ENCODE measurements at regions not wholly inside any gene's neighbourhood (a gene's known extent, or its start where the extent isn't known, plus 50 kb on each side); places are given as distances from the start of the nearest gene placed in this dataset.

- no peak for DNase-seq (ENCODE audit: low read depth in 2 of 2)
Measured at GRCh38 chr16:59179446-59180082, 445.4 kb upstream of the GOT2 start.

GRCh38 chr16:59173408-59173831 lies 439.3 kb upstream of the GOT2 start:
- no peak for DNase-seq (ENCODE audit: low read depth in 2 of 2)

GRCh38 chr16:59170099-59170712 lies 436.1 kb upstream of the GOT2 start:
- no peak for DNase-seq (ENCODE audit: low read depth in 2 of 2)

- no peak for DNase-seq (ENCODE audit: low read depth in 2 of 2)
Measured at GRCh38 chr16:59169168-59169567, 435.1 kb upstream of the GOT2 start.

GRCh38 chr16:59168461-59169114 lies 434.5 kb upstream of the GOT2 start:
- no peak for DNase-seq (ENCODE audit: low read depth in 2 of 2)

GRCh38 chr16:59164461-59164860 lies 430.3 kb upstream of the GOT2 start:
- no peak for DNase-seq (ENCODE audit: low read depth in 2 of 2)

- DNase-seq (ENCODE audit: low read depth in 2 of 2) = no peak
Measured at GRCh38 chr16:59163371-59164055, 429.4 kb upstream of the GOT2 start.

GRCh38 chr16:59161679-59162078 lies 427.6 kb upstream of the GOT2 start:
- DNase-seq (ENCODE audit: low read depth in 2 of 2) = no peak

GRCh38 chr16:59154295-59154694 lies 420.2 kb upstream of the GOT2 start:
- DNase-seq (ENCODE audit: low read depth in 2 of 2) = no peak

GRCh38 chr16:59148769-59149155 lies 414.6 kb upstream of the GOT2 start:
- DNase-seq (ENCODE audit: low read depth in 2 of 2) = no peak

- DNase-seq (ENCODE audit: low read depth in 2 of 2) = no peak
Measured at GRCh38 chr16:59148056-59148768, 414.1 kb upstream of the GOT2 start.

GRCh38 chr16:59146140-59146539 lies 412.0 kb upstream of the GOT2 start:
- no peak for DNase-seq (ENCODE audit: low read depth in 2 of 2)

- no peak for DNase-seq (ENCODE audit: low read depth in 2 of 2)
Measured at GRCh38 chr16:59144841-59145240, 410.7 kb upstream of the GOT2 start.

GRCh38 chr16:59144326-59144725 lies 410.2 kb upstream of the GOT2 start:
- no peak for DNase-seq (ENCODE audit: low read depth in 2 of 2)

GRCh38 chr16:59126486-59126885 lies 392.4 kb upstream of the GOT2 start:
- no peak for DNase-seq (ENCODE audit: low read depth in 2 of 2)

GRCh38 chr16:59124056-59124455 lies 389.9 kb upstream of the GOT2 start:
- no peak for DNase-seq (ENCODE audit: low read depth in 2 of 2)

- DNase-seq (ENCODE audit: low read depth in 2 of 2) = no peak
Measured at GRCh38 chr16:59123479-59123878, 389.4 kb upstream of the GOT2 start.

GRCh38 chr16:59122262-59122537 lies 388.1 kb upstream of the GOT2 start:
- DNase-seq (ENCODE audit: low read depth in 2 of 2) = no peak

GRCh38 chr16:59121411-59122261 lies 387.5 kb upstream of the GOT2 start:
- no peak for DNase-seq (ENCODE audit: low read depth in 2 of 2)

GRCh38 chr16:59116744-59117143 lies 382.6 kb upstream of the GOT2 start:
- no peak for DNase-seq (ENCODE audit: low read depth in 2 of 2)

GRCh38 chr16:59114790-59115189 lies 380.7 kb upstream of the GOT2 start:
- DNase-seq (ENCODE audit: low read depth in 2 of 2) = no peak

All from stimulated activated CD4-positive, alpha-beta T cell treated with anti-CD3 and anti-CD28 coated beads, Interleukin-4, amount 100 ng/mL, for 48 hours (primary cell).